Ovary (tissue), 7 donors: ENCODE measurements at regions not wholly inside any gene's neighbourhood (a gene's known extent, or its start where the extent isn't known, plus 50 kb on each side); places are given as distances from the start of the nearest gene placed in this dataset.
"Not testable (repeated sequence)": the region's sequence is repeated elsewhere in the genome, so short reads cannot be mapped to it uniquely, and the experiment has no call there.

Source experiments
- DNase-seq, 5 donors: peaks; one replicate each; pipeline ENCODE4 v3.0.0-alpha.2; 2019 to 2020
- H3K27ac ChIP-seq, 2 donors: fragments of 200-600 bp; one replicate each; pipeline versions ENCODE4 v1.5.1 to v1.8.0; 2019 to 2022
- H3K27me3 ChIP-seq: fragments of 200-600 bp; one replicate; pipeline ENCODE4 v1.8.0; 2022
- H3K36me3 ChIP-seq: fragments of 200-600 bp; sonication (generic); one replicate; pipeline ENCODE4 v1.5.1; 2019
- H3K4me1 ChIP-seq: one replicate; pipeline ENCODE4 v1.8.1; 2013; ENCODE audit warnings: mild to moderate bottlenecking, moderate library complexity; ENCODE audit not compliant: insufficient read depth
- H3K4me3 ChIP-seq: fragments of 200-600 bp; sonication (generic); one replicate; pipeline ENCODE4 v1.5.1; 2017
- H3K9me3 ChIP-seq, 2 donors: fragments of 200-600 bp in 1 of 2; sonication (generic) in 1 of 2; one replicate each; pipeline versions ENCODE4 v1.5.1 to v1.8.1; 2013 to 2019; ENCODE audit warnings: mild to moderate bottlenecking in 1 of 2, moderate library complexity in 1 of 2
- EP300 ChIP-seq: sonication (generic); formaldehyde crosslinking; IDR thresholded peaks from one replicate; pipeline ENCODE4 v1.6.1; 2017; ENCODE audit warnings: antibody characterized with exemption
- POLR2A ChIP-seq: fragments of 450-650 bp; IDR thresholded peaks from one replicate; pipeline ENCODE4 v1.6.1; 2017; ENCODE audit warnings: antibody characterized with exemption, mild to moderate bottlenecking, moderate library complexity
- WGBS, 3 donors: extraction: QIAGEN DNeasy Blood & Tissue Kit in 1 of 3; methylation state at CpG; one replicate each; pipeline versions ENCODE4 v1.1.5 to v1.1.7; 2013 to 2017; 5-methylcytosine and 5-hydroxymethylcytosine counted together
- intact Hi-C, 4 donors: fragments of 100-400 bp; cut with DNase I; formaldehyde crosslinking; loops; one replicate each; pipeline versions ENCODE4 v1.11.0 to v1.15.1; 2022 to 2023
- TF ChIP-seq, protein P1 (sequence below), 3 donors: fragments of 450-650 bp in 2 of 3; fragments of 200-600 bp in 1 of 3; IDR thresholded peaks; one replicate each; pipeline versions ENCODE4 v1.5.1 to v1.8.0; 2016 to 2022; ENCODE audit warnings: antibody characterized with exemption in 3 of 3, mild to moderate bottlenecking in 1 of 3
- donor health status: DM: no; HTN: no; CAD: no; lungs with moderate emphysema.
- donor health status: DM: no; HTN: no; CAD: no.
- donor health status: Bipolar disorder and iron deficiency.
- donor health status: DM: no; HTN: no; CAD: no.
- donor health status: DM: yes; HTN: yes; CAD: no.

DNA sequence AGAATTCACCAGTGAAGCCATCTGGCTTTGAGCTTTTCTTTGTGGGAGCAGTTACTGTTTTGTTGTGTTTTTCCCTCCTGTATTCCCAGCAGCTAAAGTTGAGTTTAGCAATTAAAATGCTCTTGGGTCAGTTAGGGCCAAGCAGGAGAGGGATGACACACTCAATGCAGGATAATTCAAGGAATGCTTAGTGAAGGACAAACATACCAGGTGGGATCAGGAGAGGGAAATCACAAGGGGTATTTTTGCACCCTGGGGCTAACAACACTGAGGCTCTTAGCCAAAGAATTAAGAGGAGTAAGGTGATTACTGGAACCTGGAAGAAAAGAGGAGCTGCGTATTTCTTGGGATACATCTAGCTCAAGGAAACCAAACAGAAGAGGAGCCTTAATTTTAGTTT, 82.4 kb upstream of the KCND2 start:
- TF ChIP-seq, protein P1, sequence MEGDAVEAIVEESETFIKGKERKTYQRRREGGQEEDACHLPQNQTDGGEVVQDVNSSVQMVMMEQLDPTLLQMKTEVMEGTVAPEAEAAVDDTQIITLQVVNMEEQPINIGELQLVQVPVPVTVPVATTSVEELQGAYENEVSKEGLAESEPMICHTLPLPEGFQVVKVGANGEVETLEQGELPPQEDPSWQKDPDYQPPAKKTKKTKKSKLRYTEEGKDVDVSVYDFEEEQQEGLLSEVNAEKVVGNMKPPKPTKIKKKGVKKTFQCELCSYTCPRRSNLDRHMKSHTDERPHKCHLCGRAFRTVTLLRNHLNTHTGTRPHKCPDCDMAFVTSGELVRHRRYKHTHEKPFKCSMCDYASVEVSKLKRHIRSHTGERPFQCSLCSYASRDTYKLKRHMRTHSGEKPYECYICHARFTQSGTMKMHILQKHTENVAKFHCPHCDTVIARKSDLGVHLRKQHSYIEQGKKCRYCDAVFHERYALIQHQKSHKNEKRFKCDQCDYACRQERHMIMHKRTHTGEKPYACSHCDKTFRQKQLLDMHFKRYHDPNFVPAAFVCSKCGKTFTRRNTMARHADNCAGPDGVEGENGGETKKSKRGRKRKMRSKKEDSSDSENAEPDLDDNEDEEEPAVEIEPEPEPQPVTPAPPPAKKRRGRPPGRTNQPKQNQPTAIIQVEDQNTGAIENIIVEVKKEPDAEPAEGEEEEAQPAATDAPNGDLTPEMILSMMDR (IDR thresholded peaks at IDR 0.05), result no peak
- no peak for TF ChIP-seq POLR2A
- H3K4me1 ChIP-seq, result no peaks in the 10 kb centered on the region
- no peaks in the 10 kb centered on the region for H3K27me3 ChIP-seq
- no peak overlapping the region for H3K4me3 ChIP-seq
- WGBS, 3 donors, result 85 to 94% (median 89%) methylated on average over 1 of the region's 1 CpG
- H3K27ac ChIP-seq, result no peak overlapping the region
- no peaks in the 10 kb centered on the region for H3K9me3 ChIP-seq
- DNase-seq, result no peak
- no peaks in the 10 kb centered on the region for H3K36me3 ChIP-seq
- intact Hi-C loops, result no loop called here

DNA sequence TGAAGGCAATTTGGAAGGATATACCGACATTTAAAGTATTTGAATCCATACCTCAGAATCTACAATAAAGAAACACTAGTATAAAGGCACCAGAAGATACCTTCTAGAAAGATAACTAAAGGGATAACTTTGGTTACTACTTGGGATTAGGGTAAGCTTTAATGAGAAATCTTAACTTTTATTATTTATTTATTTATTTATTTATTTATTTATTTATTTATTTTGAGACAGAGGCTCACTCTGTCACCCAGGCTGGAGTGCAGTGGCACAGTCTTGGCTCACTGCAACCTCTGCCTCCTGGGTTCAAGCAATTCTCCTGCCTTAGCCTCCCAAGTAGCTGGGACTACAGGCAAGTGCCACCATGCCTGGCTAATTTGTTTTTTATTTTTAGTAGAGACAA, 81.6 kb upstream of the KCND2 start:
- H3K27ac ChIP-seq, intact Hi-C loops, DNase-seq, H3K9me3 ChIP-seq, H3K4me1 ChIP-seq, H3K4me3 ChIP-seq, H3K36me3 ChIP-seq, H3K27me3 ChIP-seq: not testable (repeated sequence)
- 96 to 97% (median 96%) methylated on average over 1 of the region's 1 CpG for WGBS, 3 donors

DNA sequence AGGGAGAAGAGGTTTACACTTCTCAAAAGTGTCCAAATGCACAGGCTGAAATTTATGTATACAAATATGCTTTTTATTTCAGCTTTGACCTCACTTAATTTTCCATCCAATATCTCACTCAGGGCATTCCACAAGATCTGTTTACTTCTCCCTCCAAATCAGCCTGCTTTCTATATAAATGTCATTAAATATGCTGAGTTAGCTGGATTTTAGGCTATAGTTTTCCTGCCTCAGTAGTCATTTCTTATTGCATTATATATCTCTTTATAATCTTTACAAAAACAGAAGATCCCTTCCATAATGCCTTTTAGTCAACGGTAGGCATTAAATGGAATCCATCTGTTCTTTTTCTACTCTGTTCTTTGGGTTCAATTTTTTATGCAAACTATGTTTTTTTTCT, 71.7 kb upstream of the KCND2 start:
- DNase-seq, result no peak
- no peaks in the 10 kb centered on the region for H3K36me3 ChIP-seq
- no peak overlapping the region for H3K4me3 ChIP-seq
- intact Hi-C loops, result loop anchor here in 1 of 4 donors (5.0 kb wide), 1 partner anchor 1516 kb away; no protein-coding TSS in a partner anchor
- no peaks in the 10 kb centered on the region for H3K27me3 ChIP-seq
- 62 to 76% (median 71%) methylated on average over 1 of the region's 1 CpG for WGBS, 3 donors
- no peaks in the 10 kb centered on the region for H3K9me3 ChIP-seq
- TF ChIP-seq, protein P1 (IDR thresholded peaks at IDR 0.05), result no peak
- TF ChIP-seq POLR2A (no peak), EP300 (no peak)
- no peaks in the 10 kb centered on the region for H3K4me1 ChIP-seq
- H3K27ac ChIP-seq, result no peak overlapping the region

DNA sequence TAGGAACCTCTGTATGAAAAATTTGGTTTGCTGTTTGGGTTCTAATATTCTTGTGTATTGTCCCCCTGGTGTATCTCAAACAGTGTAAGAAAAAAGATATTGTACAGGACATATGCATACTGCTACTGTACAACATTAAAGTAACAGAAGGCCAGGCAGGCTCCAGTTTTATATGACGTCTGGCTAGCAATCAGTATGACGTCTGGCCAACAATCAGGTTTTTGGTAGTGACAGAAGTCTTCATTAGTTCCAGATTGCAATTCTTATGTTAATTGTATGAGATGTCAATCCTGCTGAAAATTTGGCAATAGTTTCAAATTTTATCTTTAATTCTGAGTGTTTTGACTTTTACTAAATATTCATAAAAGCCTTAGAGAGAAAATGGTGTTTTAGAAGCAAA, 67.9 kb upstream of the KCND2 start:
- intact Hi-C loops, result no loop called here
- H3K36me3 ChIP-seq, result no peaks in the 10 kb centered on the region
- no peaks in the 10 kb centered on the region for H3K27me3 ChIP-seq
- 77 to 89% (median 80%) methylated on average over 2 of the region's 2 CpGs for WGBS, 3 donors
- H3K4me1 ChIP-seq, result no peaks in the 10 kb centered on the region
- TF ChIP-seq, protein P1 (IDR thresholded peaks at IDR 0.05), result no peak
- TF ChIP-seq POLR2A, result no peak
- no peak for TF ChIP-seq EP300
- no peaks in the 10 kb centered on the region for H3K9me3 ChIP-seq
- no peak for DNase-seq
- H3K4me3 ChIP-seq, result no peak overlapping the region
- H3K27ac ChIP-seq, result no peak overlapping the region

DNA sequence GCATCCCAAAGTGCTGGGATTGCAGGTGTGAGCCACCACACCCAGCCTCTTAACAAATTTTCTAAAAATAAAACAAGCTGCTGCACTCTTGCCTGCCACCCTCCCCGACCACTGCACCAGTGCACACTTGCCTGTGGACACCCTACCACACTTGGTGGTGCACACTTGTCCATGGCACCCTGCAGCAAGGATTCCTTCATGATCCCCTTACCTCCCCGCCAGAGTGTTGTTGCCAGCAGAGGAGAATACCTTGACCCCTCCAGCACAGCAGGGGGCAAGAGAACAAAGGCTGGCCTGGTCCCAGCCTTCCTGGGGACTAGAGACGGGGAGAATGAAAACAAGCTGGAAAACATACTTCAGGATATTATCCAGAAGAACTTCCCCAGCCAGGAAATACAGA, 65.9 kb upstream of the KCND2 start:
- no peak overlapping the region for H3K4me3 ChIP-seq
- WGBS, 3 donors, result 82 to 88% (median 87%) methylated on average over 3 of the region's 3 CpGs

More for the DNA sequence above, 65.9 kb upstream of the KCND2 start:
- no peaks in the 10 kb centered on the region for H3K27me3 ChIP-seq
- H3K36me3 ChIP-seq, result no peaks in the 10 kb centered on the region
- H3K27ac ChIP-seq, result no peak overlapping the region
- no peaks in the 10 kb centered on the region for H3K9me3 ChIP-seq
- H3K4me1 ChIP-seq, result no peaks in the 10 kb centered on the region
- intact Hi-C loops, result no loop called here
- DNase-seq, result no peak
- TF ChIP-seq, protein P1 (IDR thresholded peaks at IDR 0.05), result no peak
- TF ChIP-seq EP300, result no peak
- no peak for TF ChIP-seq POLR2A
